ENCODE measurements at regions not wholly inside any gene's neighbourhood (a gene's known extent, or its start where the extent isn't known, plus 50 kb on each side); places are given as distances from the start of the nearest gene placed in this dataset.

- intact Hi-C loops (cut with DNase I; ENCODE audit: low total_unique reads): no loop called here
- Histone ChIP-seq H3K9me3 (peaks cover 0 to 4% (median 0%) of the 10 kb centered on the region in 3 donors), H3K27me3 (no peaks in the 10 kb centered on the region), H3K36me3 (no peaks in the 10 kb centered on the region), H3K27ac (no peak overlapping the region), H3K4me1 (no peaks in the 10 kb centered on the region), H3K4me3 (no peak overlapping the region)
- DNase-seq: no peak
- TF ChIP-seq CTCF (IDR thresholded peaks at IDR 0.05): no peak
Measured at GRCh38 chr5:42960506-42960905, 79.6 kb downstream of the ANXA2R start.

GRCh38 chr5:42956551-42956950 lies 83.6 kb downstream of the ANXA2R start:
- no peak for TF ChIP-seq CTCF (IDR thresholded peaks at IDR 0.05)
- Histone ChIP-seq H3K9me3 (peaks cover 0 to 30% (median 27%) of the 10 kb centered on the region in 3 donors), H3K4me1 (peaks cover 0 to 16% (median 5%) of the 10 kb centered on the region in 4 donors)

GRCh38 chr5:42953041-42953440 lies 87.1 kb downstream of the ANXA2R start:
- Histone ChIP-seq H3K4me1 (peaks cover 0 to 36% (median 13%) of the 10 kb centered on the region in 4 donors), H3K27me3 (peaks cover 0 to 3% of the 10 kb centered on the region in 2 donors), H3K36me3 (no peaks in the 10 kb centered on the region), H3K9me3 (peaks cover 0 to 30% (median 27%) of the 10 kb centered on the region in 3 donors), H3K4me3 (no peak overlapping the region), H3K27ac (no peak overlapping the region)
- TF ChIP-seq CTCF (IDR thresholded peaks at IDR 0.05): no peak
- intact Hi-C loops (cut with DNase I; ENCODE audit: low total_unique reads): loop anchor here (5.0 kb wide), 2 partner anchors 39 to 89 kb away; partner anchors contain the start of gene ANXA2R
- DNase-seq: no peak

More at GRCh38 chr5:42956551-42956950, 83.6 kb downstream of the ANXA2R start:
- H3K27ac ChIP-seq: no peak overlapping the region
- H3K4me3 ChIP-seq: no peak overlapping the region
- H3K36me3 ChIP-seq: no peaks in the 10 kb centered on the region
- no peaks in the 10 kb centered on the region for H3K27me3 ChIP-seq
- DNase-seq: no peak
- intact Hi-C loops (cut with DNase I; ENCODE audit: low total_unique reads): no loop called here

GRCh38 chr5:42952578-42952974 lies 87.5 kb downstream of the ANXA2R start:
- H3K36me3 ChIP-seq: no peaks in the 10 kb centered on the region
- peaks cover 0 to 36% (median 13%) of the 10 kb centered on the region in 4 donors for H3K4me1 ChIP-seq
- H3K27me3 ChIP-seq: peaks cover 0 to 3% of the 10 kb centered on the region in 2 donors
- peaks cover 0 to 30% (median 27%) of the 10 kb centered on the region in 3 donors for H3K9me3 ChIP-seq
- no peak overlapping the region for H3K27ac ChIP-seq
- DNase-seq: no peak
- H3K4me3 ChIP-seq: peak overlapping the region; percentile 56 to 60
- intact Hi-C loops (cut with DNase I; ENCODE audit: low total_unique reads): loop anchor here (5.0 kb wide), 2 partner anchors 40 to 90 kb away; partner anchors contain the start of gene ANXA2R
- TF ChIP-seq CTCF (IDR thresholded peaks at IDR 0.05): no peak

GRCh38 chr5:42951293-42951840 lies 88.8 kb downstream of the ANXA2R start:
- Histone ChIP-seq H3K36me3 (no peaks in the 10 kb centered on the region), H3K4me3 (peak overlapping the region; percentile 56 to 60), H3K27ac (peak overlapping the region; percentile 78 to 92), H3K9me3 (peaks cover 0 to 30% (median 27%) of the 10 kb centered on the region in 3 donors), H3K4me1 (peaks cover 0 to 36% (median 13%) of the 10 kb centered on the region in 4 donors), H3K27me3 (peaks cover 0 to 3% of the 10 kb centered on the region in 2 donors)
- peak; percentile 40 to 75 for DNase-seq
- no peak for TF ChIP-seq CTCF (IDR thresholded peaks at IDR 0.05)
- intact Hi-C loops (cut with DNase I; ENCODE audit: low total_unique reads): loop anchor here (5.0 kb wide), 2 partner anchors 41 to 91 kb away; partner anchors contain the start of gene ANXA2R

Data from tibial artery (tissue), 4 donors.